ENCODE measurements at regions not wholly inside any gene's neighbourhood (a gene's known extent, or its start where the extent isn't known, plus 50 kb on each side); places are given as distances from the start of the nearest gene placed in this dataset.

GRCh38 chr12:25833657-25834056 lies 124.8 kb upstream of the RASSF8 start:
- no peak for TF ChIP-seq POLR2A (IDR thresholded peaks at IDR 0.05; ENCODE audit: low read length)
- no peak for TF ChIP-seq GATA1 (IDR thresholded peaks at IDR 0.05; ENCODE audit: low read depth, low read length)

Data from erythroblast (primary cell).